Neuron (in vitro differentiated cells): ENCODE measurements at regions not wholly inside any gene's neighbourhood (a gene's known extent, or its start where the extent isn't known, plus 50 kb on each side); places are given as distances from the start of the nearest gene placed in this dataset.

Experiments
- H2AFZ ChIP-seq: one replicate; pipeline ENCODE4 v1.6.1; 2013; ENCODE audit warnings: low read depth, mild to moderate bottlenecking, inconsistent platforms, low read length, moderate library complexity
- H3K27me3 ChIP-seq: one replicate; pipeline ENCODE4 v1.6.1; 2013; ENCODE audit warnings: low read length; ENCODE audit not compliant: insufficient read depth
- H3K36me3 ChIP-seq: one replicate; pipeline ENCODE4 v1.6.1; 2013; ENCODE audit warnings: low read length; ENCODE audit not compliant: insufficient read depth
- H3K4me1 ChIP-seq: one replicate; pipeline ENCODE4 v1.6.1; 2013; ENCODE audit warnings: low read length; ENCODE audit not compliant: insufficient read depth
- H3K4me3 ChIP-seq: 2 replicates; pipeline ENCODE4 v1.5.1; 2013; ENCODE audit warnings: mild to moderate bottlenecking, low read length, moderate library complexity
- H3K9me3 ChIP-seq: one replicate; pipeline ENCODE4 v1.6.1; 2013; ENCODE audit warnings: low read length

DNA sequence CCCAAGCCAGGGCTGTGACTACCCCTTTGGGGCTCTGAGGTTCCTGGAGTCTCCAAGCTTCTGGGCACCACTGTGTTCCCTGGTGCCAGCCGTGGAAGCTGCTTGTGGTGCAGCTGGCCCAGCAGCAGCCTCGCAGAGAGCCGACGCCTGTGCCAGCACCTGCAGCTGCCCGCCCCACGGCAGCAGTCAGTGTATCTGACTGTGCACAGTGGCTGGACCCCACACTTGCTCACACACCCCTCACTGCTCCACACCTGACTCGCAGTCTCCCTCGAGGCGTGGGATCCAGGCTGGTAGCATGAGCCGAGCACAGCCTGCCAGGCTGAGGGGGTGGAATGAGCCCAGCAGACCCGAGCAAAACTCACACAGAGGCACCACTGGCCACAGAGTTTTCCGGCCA lies 325.2 kb downstream of the PCNX1 start:
- Histone ChIP-seq H3K4me1 (no peaks in the 10 kb centered on the region), H3K9me3 (no peaks in the 10 kb centered on the region), H3K27me3 (no peaks in the 10 kb centered on the region), H3K36me3 (no peaks in the 10 kb centered on the region), H2AFZ (no peak overlapping the region), H3K4me3 (no peak overlapping the region)

DNA sequence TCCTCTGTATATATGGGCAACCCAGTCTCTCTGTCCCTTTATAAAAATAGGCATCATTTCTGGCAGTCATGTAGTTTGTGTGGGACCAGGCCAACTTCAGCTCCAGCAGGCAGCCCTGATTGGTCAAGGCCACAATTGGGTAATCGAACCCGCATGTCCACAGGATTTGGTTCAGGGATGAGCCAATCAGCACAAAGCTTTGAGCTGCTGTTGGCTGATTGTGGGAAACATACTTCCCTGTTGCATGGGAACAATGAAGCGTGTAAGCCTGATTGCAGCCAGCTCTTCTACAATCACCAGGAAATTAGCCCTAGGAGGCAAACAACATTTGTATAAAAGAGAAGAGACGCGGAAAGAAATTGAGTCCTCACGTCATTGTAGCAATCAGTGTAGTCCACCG lies 328.6 kb downstream of the PCNX1 start:
- Histone ChIP-seq H3K4me1 (no peaks in the 10 kb centered on the region), H3K4me3 (no peak overlapping the region), H3K36me3 (no peaks in the 10 kb centered on the region), H3K27me3 (no peaks in the 10 kb centered on the region), H2AFZ (peak overlapping the region; percentile 1), H3K9me3 (no peaks in the 10 kb centered on the region)

DNA sequence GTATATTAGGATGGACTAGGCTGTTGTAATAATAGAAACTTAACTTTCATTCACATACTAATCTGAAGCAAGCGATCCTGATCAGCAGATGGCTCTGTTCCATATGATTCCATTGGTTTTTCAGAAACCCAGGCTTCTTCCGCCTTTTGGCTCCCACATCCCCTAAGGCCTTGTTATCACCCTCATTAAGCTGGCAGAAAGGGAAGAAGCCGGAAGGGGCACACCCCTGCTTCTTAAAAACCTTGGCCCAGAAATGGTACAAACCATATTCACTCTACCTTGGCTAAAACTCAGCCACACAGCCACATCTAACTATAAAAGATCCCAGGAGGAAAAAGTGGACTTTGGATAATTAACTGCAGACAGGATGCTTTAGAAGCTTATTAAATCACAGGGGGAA lies 329.2 kb downstream of the PCNX1 start:
- Histone ChIP-seq H3K4me3 (no peak overlapping the region), H3K9me3 (no peaks in the 10 kb centered on the region), H3K4me1 (no peaks in the 10 kb centered on the region), H3K36me3 (no peaks in the 10 kb centered on the region), H2AFZ (peak overlapping the region; percentile 1), H3K27me3 (no peaks in the 10 kb centered on the region)

DNA sequence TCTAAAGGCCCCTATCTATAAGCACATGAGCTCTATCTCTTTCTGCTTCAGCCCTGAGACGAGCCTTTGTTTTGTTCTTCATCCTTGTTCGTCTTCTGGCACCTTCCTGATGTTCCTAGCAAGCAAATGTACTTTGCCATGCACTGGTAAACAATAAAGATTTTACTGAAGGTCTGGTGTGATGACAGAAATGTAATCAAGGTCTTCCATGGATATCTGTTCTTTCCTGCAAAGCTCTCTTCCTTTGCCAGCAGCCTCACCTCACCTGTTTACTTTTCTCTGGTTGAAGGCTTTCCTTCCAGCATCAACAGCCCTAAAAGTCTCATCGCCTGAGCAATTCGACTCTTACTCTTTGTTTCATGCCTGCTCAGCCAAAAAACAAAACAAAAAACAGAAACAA lies 330.3 kb downstream of the PCNX1 start:
- no peaks in the 10 kb centered on the region for H3K36me3 ChIP-seq
- no peak overlapping the region for H2AFZ ChIP-seq
- peaks cover 4% of the 10 kb centered on the region for H3K4me1 ChIP-seq
- no peak overlapping the region for H3K4me3 ChIP-seq
- H3K27me3 ChIP-seq, result no peaks in the 10 kb centered on the region
- no peaks in the 10 kb centered on the region for H3K9me3 ChIP-seq

DNA sequence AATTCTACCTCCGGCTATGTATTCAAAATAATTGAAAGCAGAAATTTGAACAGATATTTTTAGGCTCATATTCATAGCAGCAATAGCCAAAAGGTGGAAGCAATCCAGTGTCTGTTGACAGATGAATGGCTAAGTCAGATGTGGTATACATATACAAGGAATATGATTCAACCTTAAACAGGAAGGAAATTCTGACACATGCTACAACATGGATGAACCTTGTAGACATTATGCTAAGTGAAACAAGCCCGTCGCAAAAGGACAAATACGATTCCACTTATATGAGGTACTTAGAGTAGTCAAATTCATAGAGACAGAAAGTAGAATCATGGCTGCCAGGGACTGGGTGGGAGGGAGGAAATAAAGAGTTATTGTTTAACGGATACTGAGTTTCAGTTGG lies 331.6 kb downstream of the PCNX1 start:
- Histone ChIP-seq H3K36me3 (no peaks in the 10 kb centered on the region), H3K9me3 (no peaks in the 10 kb centered on the region), H3K27me3 (no peaks in the 10 kb centered on the region), H3K4me1 (peaks cover 7% of the 10 kb centered on the region), H2AFZ (no peak overlapping the region), H3K4me3 (no peak overlapping the region)

DNA sequence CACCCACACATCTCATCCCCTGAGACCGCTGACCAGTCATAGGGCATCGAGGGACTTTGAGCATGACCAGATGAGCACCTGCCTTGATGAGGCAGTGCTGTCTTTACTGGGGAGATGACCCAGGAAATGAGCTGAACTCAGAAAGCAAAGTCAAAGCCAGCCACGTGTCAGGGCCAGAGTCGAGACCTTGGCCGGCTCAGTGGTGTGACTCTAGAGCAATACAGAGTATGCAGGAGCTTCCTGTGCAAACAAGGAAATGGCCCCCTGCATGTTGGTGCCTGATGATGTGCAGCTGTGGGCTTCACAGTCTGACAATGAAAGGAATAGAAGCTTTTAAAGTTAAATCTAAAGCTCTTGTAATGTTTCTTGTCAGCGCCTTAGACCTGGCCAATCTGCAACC lies 332.9 kb downstream of the PCNX1 start:
- H3K27me3 ChIP-seq, result no peaks in the 10 kb centered on the region
- H3K4me3 ChIP-seq, result no peak overlapping the region
- H3K9me3 ChIP-seq, result no peaks in the 10 kb centered on the region
- peaks cover 7% of the 10 kb centered on the region for H3K4me1 ChIP-seq
- no peaks in the 10 kb centered on the region for H3K36me3 ChIP-seq
- H2AFZ ChIP-seq, result no peak overlapping the region

DNA sequence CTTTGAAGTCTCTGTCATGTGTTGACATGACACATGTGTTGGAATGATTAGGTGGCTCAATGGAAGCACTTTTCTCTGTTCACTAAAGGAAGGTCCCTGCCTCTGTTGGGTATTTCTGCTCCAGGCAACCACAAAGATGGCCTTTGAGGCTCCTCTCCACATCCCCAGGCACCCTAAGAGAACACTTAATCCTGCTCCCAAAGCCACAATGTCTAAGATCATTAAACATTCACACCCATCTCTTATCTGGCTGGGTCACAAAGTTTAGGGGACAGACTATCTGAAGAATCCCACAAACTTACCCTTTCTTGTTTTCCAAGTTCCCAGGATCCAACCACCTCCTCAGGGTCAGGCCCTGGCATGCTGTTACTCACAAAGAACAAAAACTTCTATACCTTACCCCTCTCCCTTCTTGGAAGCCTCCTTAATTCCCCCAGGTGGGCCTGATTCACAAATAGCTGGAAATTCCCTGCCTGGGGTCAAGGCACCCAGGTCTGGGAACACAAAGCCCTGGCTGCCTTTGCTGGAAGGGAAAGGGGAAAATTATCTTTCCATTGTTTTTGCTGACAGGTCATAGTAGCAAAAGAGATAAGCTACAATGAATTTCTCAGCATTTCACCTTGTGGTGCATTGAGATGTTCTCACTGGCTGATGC lies 333.7 kb downstream of the PCNX1 start:
- Histone ChIP-seq H2AFZ (no peak overlapping the region), H3K27me3 (no peaks in the 10 kb centered on the region), H3K36me3 (no peaks in the 10 kb centered on the region), H3K9me3 (no peaks in the 10 kb centered on the region), H3K4me3 (no peak overlapping the region), H3K4me1 (peaks cover 7% of the 10 kb centered on the region)

DNA sequence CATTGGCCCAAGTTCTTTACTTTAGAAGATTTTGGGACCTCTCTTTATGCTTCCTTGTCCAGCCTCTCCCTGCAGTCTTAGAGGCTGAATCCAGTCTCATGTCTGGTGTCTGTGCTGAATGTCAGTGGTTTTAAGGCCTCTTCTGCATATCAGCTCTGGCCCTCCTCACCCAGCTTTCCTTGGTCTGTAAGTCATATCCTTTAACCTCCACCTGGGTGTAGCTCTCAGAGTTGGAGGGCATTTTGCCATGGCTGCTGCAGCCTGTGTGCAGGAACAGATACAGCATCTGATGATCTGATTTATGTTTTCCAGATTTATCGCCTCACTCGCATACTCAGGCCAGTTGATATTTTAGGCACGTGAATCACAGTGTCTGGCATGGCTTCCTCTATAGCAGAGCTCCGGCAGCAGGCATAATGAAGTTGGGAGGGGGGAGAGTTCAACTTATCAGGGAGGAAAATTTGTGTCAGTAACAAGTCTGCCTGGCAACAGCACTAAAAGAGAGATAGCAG lies 335.0 kb downstream of the PCNX1 start:
- Histone ChIP-seq H3K36me3 (no peaks in the 10 kb centered on the region), H3K9me3 (no peaks in the 10 kb centered on the region), H3K4me1 (peaks cover 7% of the 10 kb centered on the region), H2AFZ (no peak overlapping the region), H3K27me3 (no peaks in the 10 kb centered on the region), H3K4me3 (no peak overlapping the region)

DNA sequence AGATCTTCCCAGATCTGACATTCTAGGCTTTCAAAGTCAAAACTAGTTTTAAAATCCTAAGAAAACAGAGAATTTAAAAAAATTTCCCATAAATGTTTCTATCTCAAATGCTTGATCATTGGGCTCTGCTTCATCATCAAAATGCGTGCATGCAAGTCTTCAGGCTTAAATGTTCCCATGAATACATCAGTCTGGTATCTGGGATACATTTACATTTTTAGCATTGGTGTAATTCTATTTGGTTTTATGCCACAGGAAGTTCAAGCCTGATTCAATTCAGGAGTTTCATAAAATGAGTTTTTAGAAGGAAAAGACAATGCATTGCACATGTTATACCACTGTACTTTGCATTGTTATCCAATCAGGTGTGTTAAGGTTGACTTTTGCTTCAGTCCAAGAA lies 336.4 kb downstream of the PCNX1 start:
- no peaks in the 10 kb centered on the region for H3K36me3 ChIP-seq
- H3K4me1 ChIP-seq, result peaks cover 7% of the 10 kb centered on the region
- no peak overlapping the region for H3K4me3 ChIP-seq
- H2AFZ ChIP-seq, result no peak overlapping the region
- H3K9me3 ChIP-seq, result no peaks in the 10 kb centered on the region
- no peaks in the 10 kb centered on the region for H3K27me3 ChIP-seq

DNA sequence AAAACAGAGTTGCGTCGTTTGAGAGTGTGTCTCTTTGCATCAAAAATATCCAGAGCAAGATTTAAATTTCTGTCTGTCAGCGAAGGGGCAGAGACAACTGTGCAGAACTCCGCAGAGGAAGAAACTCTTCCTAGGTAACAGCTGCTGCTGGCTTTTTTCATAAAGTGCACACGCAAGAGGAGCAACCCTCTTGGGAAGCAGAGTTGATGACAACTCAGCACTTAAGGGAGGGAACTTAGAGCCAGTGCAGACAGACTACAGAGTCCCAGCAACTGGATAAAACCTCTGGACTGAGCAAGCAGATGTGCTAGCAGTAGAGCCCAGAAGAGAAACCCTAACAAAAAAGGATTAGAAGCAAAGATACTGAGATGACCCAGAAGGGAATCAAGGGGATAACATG lies 337.1 kb downstream of the PCNX1 start:
- no peak overlapping the region for H2AFZ ChIP-seq

DNA sequence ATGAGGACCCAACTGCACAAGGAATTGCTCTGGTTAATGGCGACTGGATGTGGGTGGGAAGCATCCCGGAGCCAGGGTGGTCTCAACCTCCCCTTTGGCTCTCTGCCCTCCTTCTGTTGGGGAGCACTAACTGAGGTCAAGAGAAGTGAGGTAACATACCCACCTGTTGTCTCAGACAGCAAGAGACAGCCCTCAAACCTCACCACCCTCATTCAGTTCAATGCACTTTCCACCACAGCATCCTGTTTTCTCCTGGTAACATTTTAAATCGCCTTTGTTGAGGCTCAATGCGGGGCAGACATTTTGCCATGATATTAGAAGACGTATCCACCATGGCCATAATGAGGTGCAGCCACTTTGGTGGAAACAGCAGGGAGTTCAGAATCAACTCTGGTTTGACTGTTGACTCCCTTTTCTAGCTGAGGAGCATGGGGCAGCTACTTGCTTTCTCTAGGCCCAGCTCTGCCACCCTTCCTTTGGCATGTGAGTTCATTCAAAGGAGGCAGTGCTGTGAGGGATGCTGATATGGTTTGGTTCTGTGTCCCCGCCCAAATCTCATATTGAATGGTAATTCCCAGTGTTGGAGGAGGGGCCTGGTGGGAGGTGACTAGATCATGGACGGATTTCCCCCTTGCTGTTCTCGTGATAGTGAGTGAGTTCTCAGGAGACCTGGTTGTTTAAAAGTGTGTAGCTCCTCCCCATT lies 338.6 kb downstream of the PCNX1 start:
- Histone ChIP-seq H3K9me3 (no peaks in the 10 kb centered on the region), H3K27me3 (no peaks in the 10 kb centered on the region), H3K4me3 (no peak overlapping the region), H2AFZ (no peak overlapping the region), H3K4me1 (peaks cover 7% of the 10 kb centered on the region), H3K36me3 (no peaks in the 10 kb centered on the region)

More for the DNA sequence above, 337.1 kb downstream of the PCNX1 start:
- Histone ChIP-seq H3K9me3 (no peaks in the 10 kb centered on the region), H3K36me3 (no peaks in the 10 kb centered on the region), H3K4me3 (no peak overlapping the region), H3K27me3 (no peaks in the 10 kb centered on the region), H3K4me1 (peaks cover 7% of the 10 kb centered on the region)

DNA sequence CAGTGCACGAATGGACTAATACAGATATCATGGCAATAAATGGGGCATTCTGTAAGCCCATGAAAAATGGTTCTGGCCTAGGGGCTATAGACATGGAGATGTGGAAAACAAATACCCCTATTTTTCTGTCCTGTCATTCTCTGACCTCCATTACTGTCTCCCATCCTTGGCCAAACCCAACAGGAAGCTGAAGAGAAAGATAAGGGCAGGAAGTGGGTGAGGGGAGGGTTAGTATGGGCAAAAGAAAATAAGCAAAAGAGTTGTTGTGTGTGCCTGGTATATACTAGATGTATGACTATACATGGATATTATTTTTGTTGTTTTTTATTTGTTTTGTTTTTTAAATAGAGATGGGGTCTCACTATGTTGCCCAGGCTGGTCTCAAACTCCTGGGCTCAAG lies 339.3 kb downstream of the PCNX1 start:
- H3K4me3 ChIP-seq, result no peak overlapping the region
- no peak overlapping the region for H2AFZ ChIP-seq
- peaks cover 7% of the 10 kb centered on the region for H3K4me1 ChIP-seq
- no peaks in the 10 kb centered on the region for H3K36me3 ChIP-seq
- no peaks in the 10 kb centered on the region for H3K9me3 ChIP-seq
- H3K27me3 ChIP-seq, result no peaks in the 10 kb centered on the region

DNA sequence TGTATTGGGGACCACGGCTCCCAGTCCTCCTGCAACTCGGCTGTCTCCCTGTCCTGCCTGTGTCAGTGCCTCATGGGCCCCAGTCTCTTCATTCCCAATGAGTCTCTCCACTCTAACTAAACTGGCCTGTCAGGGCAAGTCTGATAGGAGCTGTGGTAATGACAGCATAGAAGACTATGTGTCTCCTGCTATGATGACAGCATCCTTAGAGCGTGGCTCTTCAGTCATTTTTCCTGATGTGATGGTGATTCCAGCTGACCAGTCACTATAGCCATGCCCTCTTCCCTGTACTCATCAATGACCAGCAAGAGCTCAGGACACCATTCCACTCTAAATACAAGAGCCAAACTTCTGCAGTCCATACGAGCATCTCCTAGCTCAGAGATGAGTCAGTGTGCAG lies 339.8 kb downstream of the PCNX1 start:
- no peak overlapping the region for H3K4me3 ChIP-seq
- H3K36me3 ChIP-seq, result no peaks in the 10 kb centered on the region
- no peaks in the 10 kb centered on the region for H3K9me3 ChIP-seq
- H3K4me1 ChIP-seq, result peaks cover 7% of the 10 kb centered on the region
- H3K27me3 ChIP-seq, result no peaks in the 10 kb centered on the region
- H2AFZ ChIP-seq, result no peak overlapping the region
